ENCODE measurements at regions not wholly inside any gene's neighbourhood (a gene's known extent, or its start where the extent isn't known, plus 50 kb on each side); places are given as distances from the start of the nearest gene placed in this dataset.

- no peak for TF ChIP-seq CTCF (IDR thresholded peaks at IDR 0.05)
- TF ChIP-seq POLR2A (IDR thresholded peaks at IDR 0.05), result no peak
These were observed 730.3 kb downstream of the TRIML1 start for GRCh38 chr4:188869581-188869980.

Data from thyroid gland (tissue), 4 donors.